DND-41 (cell line): ENCODE measurements at regions not wholly inside any gene's neighbourhood (a gene's known extent, or its start where the extent isn't known, plus 50 kb on each side); places are given as distances from the start of the nearest gene placed in this dataset.

Experiments used
- EZH2 ChIP-seq: IDR thresholded peaks from 3 replicates; pipeline ENCODE4 v1.6.1; 2012; ENCODE audit warnings: borderline replicate concordance, low read depth, mild to moderate bottlenecking, moderate library complexity, low read length, inconsistent platforms; ENCODE audit not compliant: severe bottlenecking
- TF ChIP-seq, protein P1 (sequence below): IDR thresholded peaks from 2 replicates; pipeline ENCODE4 v1.5.1; 2012; ENCODE audit warnings: borderline replicate concordance, low read length, moderate library complexity, mild to moderate bottlenecking; ENCODE audit not compliant: poor library complexity, severe bottlenecking; ENCODE audit errors: extremely low read depth

DNA sequence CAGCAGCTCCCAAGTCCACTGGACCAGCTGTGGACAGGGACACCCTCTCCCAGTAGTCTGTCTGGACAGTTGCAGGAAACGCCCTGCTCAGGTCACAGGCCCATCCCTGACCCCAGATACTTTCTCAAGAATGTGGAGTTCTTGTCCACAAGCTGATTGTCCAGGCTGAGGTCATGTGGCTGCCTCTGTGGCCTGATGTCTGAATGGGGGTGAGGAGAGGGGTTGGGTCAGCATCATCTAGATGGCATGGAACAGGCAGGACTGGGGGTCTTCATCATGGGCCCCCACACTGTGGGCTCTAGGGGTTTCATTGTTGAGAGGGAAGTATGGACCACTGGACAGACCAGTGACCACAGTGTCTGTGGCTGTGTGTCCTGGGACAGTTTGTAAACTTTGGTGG lies 1015.0 kb downstream of the TBC1D22A start:
- TF ChIP-seq, protein P1, sequence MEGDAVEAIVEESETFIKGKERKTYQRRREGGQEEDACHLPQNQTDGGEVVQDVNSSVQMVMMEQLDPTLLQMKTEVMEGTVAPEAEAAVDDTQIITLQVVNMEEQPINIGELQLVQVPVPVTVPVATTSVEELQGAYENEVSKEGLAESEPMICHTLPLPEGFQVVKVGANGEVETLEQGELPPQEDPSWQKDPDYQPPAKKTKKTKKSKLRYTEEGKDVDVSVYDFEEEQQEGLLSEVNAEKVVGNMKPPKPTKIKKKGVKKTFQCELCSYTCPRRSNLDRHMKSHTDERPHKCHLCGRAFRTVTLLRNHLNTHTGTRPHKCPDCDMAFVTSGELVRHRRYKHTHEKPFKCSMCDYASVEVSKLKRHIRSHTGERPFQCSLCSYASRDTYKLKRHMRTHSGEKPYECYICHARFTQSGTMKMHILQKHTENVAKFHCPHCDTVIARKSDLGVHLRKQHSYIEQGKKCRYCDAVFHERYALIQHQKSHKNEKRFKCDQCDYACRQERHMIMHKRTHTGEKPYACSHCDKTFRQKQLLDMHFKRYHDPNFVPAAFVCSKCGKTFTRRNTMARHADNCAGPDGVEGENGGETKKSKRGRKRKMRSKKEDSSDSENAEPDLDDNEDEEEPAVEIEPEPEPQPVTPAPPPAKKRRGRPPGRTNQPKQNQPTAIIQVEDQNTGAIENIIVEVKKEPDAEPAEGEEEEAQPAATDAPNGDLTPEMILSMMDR, result no peak
- TF ChIP-seq EZH2, result no peak
